H1 (cell line): ENCODE measurements at regions not wholly inside any gene's neighbourhood (a gene's known extent, or its start where the extent isn't known, plus 50 kb on each side); places are given as distances from the start of the nearest gene placed in this dataset.

Experiments
- CTCF ChIA-PET: fragments of 300-600 bp; sonication (Branson Sonifier 250); formaldehyde crosslinking; loops from one replicate; lab custom pipeline; 2021; ENCODE audit not compliant: partially characterized antibody; lab: Charles Lee
- POLR2A ChIA-PET: fragments of 300-600 bp; sonication (Branson Sonifier 250); formaldehyde crosslinking; loops from one replicate; lab custom pipeline; 2021; ENCODE audit warnings: inconsistent platforms; ENCODE audit not compliant: partially characterized antibody; lab: Charles Lee
- DNase-seq, 2 experiments: peaks; one replicate each; pipeline versions ENCODE4 v3.0.0 to v3.0.0-alpha.2; 2010 to 2022; ENCODE audit warnings: low spot score in 2 of 2, low read depth in 1 of 2, mixed read lengths in 1 of 2
- FAIRE-seq: peaks from 2 replicates; lab custom pipeline; 2011; peaks lifted over from hg19 to GRCh38; lab: Jason Lieb, UNC
- H2AFZ ChIP-seq: 2 replicates; pipeline ENCODE4 v1.8.1; 2012; ENCODE audit warnings: low read length, inconsistent platforms
- H2AK5ac ChIP-seq: 2 replicates; pipeline ENCODE4 v1.6.1; 2013; ENCODE audit warnings: low read depth, low read length
- H2BK120ac ChIP-seq: replicated peaks from 2 replicates; pipeline ENCODE3; 2013; ENCODE audit warnings: low read depth, low read length, inconsistent platforms
- H2BK12ac ChIP-seq: 2 replicates; pipeline ENCODE4 v1.6.1; 2013; ENCODE audit warnings: low read depth, low read length
- H2BK15ac ChIP-seq: 2 replicates; pipeline ENCODE4 v1.6.1; 2013; ENCODE audit warnings: low read length
- H2BK20ac ChIP-seq: 2 replicates; pipeline ENCODE4 v1.6.1; 2013; ENCODE audit warnings: low read length
- H2BK5ac ChIP-seq: 2 replicates; pipeline ENCODE4 v1.6.1; 2013; ENCODE audit warnings: low read depth, low read length
- H3K14ac ChIP-seq: 2 replicates; pipeline ENCODE4 v1.6.1; 2013; ENCODE audit warnings: inconsistent platforms; ENCODE audit not compliant: insufficient read length
- H3K18ac ChIP-seq: 2 replicates; pipeline ENCODE4 v1.6.1; 2013; ENCODE audit warnings: low read length; ENCODE audit errors: extremely low read depth
- H3K23ac ChIP-seq: 2 replicates; pipeline ENCODE4 v1.6.1; 2013; ENCODE audit warnings: inconsistent platforms; ENCODE audit not compliant: insufficient read length
- H3K23me2 ChIP-seq: 2 replicates; pipeline ENCODE4 v1.6.1; 2013; ENCODE audit warnings: low read depth, low read length
- H3K27ac ChIP-seq: 2 replicates; pipeline ENCODE4 v1.6.1; 2011; ENCODE audit warnings: low read depth, low read length, inconsistent platforms
- H3K27me3 ChIP-seq, 4 experiments: replicated peaks in 1 of 4; 1 replicate in 1 of 4; 2 replicates in 3 of 4; pipeline versions ENCODE4 v1.6.1 to v1.8.1; 2011 to 2013; ENCODE audit warnings: low read length in 3 of 4, mild to moderate bottlenecking in 3 of 4, inconsistent platforms in 2 of 4, mixed read lengths in 2 of 4, moderate library complexity in 1 of 4; ENCODE audit not compliant: control insufficient read depth in 3 of 4, insufficient read depth in 3 of 4; ENCODE audit errors: extremely low read depth in 1 of 4
- H3K36me3 ChIP-seq, 4 experiments: 2 replicates each; pipeline versions ENCODE4 v1.6.1 to v1.8.1; 2011 to 2013; ENCODE audit warnings: mild to moderate bottlenecking in 4 of 4, low read length in 3 of 4, moderate library complexity in 2 of 4, control low read depth in 1 of 4, inconsistent platforms in 1 of 4; ENCODE audit not compliant: insufficient read depth in 4 of 4, control insufficient read depth in 2 of 4
- H3K4ac ChIP-seq: replicated peaks from 2 replicates; pipeline ENCODE3; 2013; ENCODE audit warnings: low read length, low read depth, mixed read lengths, inconsistent platforms; ENCODE audit not compliant: insufficient read length
- H3K4me1 ChIP-seq, 4 experiments: replicated peaks in 1 of 4; 1 replicate in 1 of 4; 2 replicates in 3 of 4; pipeline versions ENCODE4 v1.6.1 to v1.8.1; 2011 to 2013; ENCODE audit warnings: low read length in 3 of 4, inconsistent platforms in 2 of 4, mixed read lengths in 1 of 4; ENCODE audit not compliant: insufficient read depth in 4 of 4, control insufficient read depth in 3 of 4
- H3K4me2 ChIP-seq, 2 experiments: 2 replicates each; pipeline versions ENCODE4 v1.6.1 to v1.8.1; 2011 to 2013; ENCODE audit warnings: low read depth in 2 of 2, low read length in 2 of 2, control low read depth in 1 of 2, inconsistent platforms in 1 of 2, mild to moderate bottlenecking in 1 of 2; ENCODE audit not compliant: insufficient read depth in 1 of 2
- H3K4me3 ChIP-seq, 4 experiments: fragments of 200-600, 300-600 bp in 1 of 4; sonication (generic), shearing (Covaris generic), sonication (Bioruptor Twin) in 1 of 4; 2 replicates each; pipeline versions ENCODE4 v1.5.1 to v1.8.1; 2011 to 2016; ENCODE audit warnings: low read length in 4 of 4, low read depth in 3 of 4, control low read depth in 2 of 4, inconsistent platforms in 2 of 4, mild to moderate bottlenecking in 2 of 4, mixed read lengths in 1 of 4, moderate library complexity in 1 of 4; ENCODE audit not compliant: insufficient read depth in 2 of 4; ENCODE audit errors: extremely low read depth in 1 of 4
- H3K56ac ChIP-seq: replicated peaks from 2 replicates; pipeline ENCODE3; 2013; ENCODE audit warnings: low read depth, mild to moderate bottlenecking, mixed read lengths, low read length, inconsistent platforms; ENCODE audit not compliant: insufficient read length
- H3K79me1 ChIP-seq: 2 replicates; pipeline ENCODE4 v1.6.1; 2013; ENCODE audit warnings: low read depth, low read length, control low read depth
- H3K79me2 ChIP-seq, 2 experiments: 2 replicates each; pipeline versions ENCODE4 v1.6.1 to v1.8.1; 2012 to 2013; ENCODE audit warnings: low read length in 2 of 2, mild to moderate bottlenecking in 2 of 2, inconsistent platforms in 1 of 2; ENCODE audit not compliant: insufficient read depth in 2 of 2, control insufficient read depth in 1 of 2
- H3K9ac ChIP-seq, 4 experiments: replicated peaks in 1 of 4; 1 replicate in 1 of 4; 2 replicates in 3 of 4; pipeline versions ENCODE4 v1.6.1 to v1.8.1; 2011 to 2013; ENCODE audit warnings: low read depth in 3 of 4, low read length in 3 of 4, control low read depth in 2 of 4, mild to moderate bottlenecking in 2 of 4, moderate library complexity in 2 of 4, inconsistent platforms in 1 of 4; ENCODE audit errors: extremely low read depth in 1 of 4
- H3K9me3 ChIP-seq, 2 experiments: 2 replicates each; pipeline versions ENCODE4 v1.6.1 to v1.8.1; 2012 to 2013; ENCODE audit warnings: mild to moderate bottlenecking in 2 of 2, moderate library complexity in 2 of 2, control low read depth in 1 of 2, inconsistent platforms in 1 of 2, low read depth in 1 of 2, low read length in 1 of 2, mixed read lengths in 1 of 2; ENCODE audit not compliant: insufficient read depth in 2 of 2
- H4K20me1 ChIP-seq, 2 experiments: replicated peaks in 1 of 2; 2 replicates each; pipeline versions ENCODE3 to v1.8.1; 2011 to 2013; ENCODE audit warnings: inconsistent platforms in 2 of 2, low read length in 2 of 2, mild to moderate bottlenecking in 1 of 2; ENCODE audit not compliant: insufficient read depth in 2 of 2, control insufficient read depth in 1 of 2
- H4K5ac ChIP-seq: 2 replicates; pipeline ENCODE4 v1.6.1; 2013; ENCODE audit warnings: low read length, low read depth, mixed read lengths, inconsistent platforms; ENCODE audit not compliant: insufficient read length
- H4K8ac ChIP-seq: 2 replicates; pipeline ENCODE4 v1.8.0; 2013; ENCODE audit warnings: mild to moderate bottlenecking, moderate library complexity, low read length, inconsistent platforms; ENCODE audit not compliant: insufficient read depth; ENCODE audit errors: extremely low read depth
- H4K91ac ChIP-seq: replicated peaks from 2 replicates; pipeline ENCODE3; 2013; ENCODE audit warnings: low read length, mixed read lengths, inconsistent platforms; ENCODE audit not compliant: insufficient read length
- ASH2L ChIP-seq: fragments of 200-600, 300-600 bp; sonication (generic); IDR thresholded peaks from one replicate; pipeline ENCODE4 v1.7.1; 2017; ENCODE audit warnings: low read length
- BRCA1 ChIP-seq: IDR thresholded peaks from 2 replicates; pipeline ENCODE4 v1.6.1; 2012; ENCODE audit warnings: low read depth, low read length, improper control_type of control experiment
- CEBPB ChIP-seq: IDR thresholded peaks from 2 replicates; pipeline ENCODE4 v1.6.1; 2012; ENCODE audit warnings: low read depth, low read length
- CHD1 ChIP-seq: IDR thresholded peaks from 2 replicates; pipeline ENCODE4 v1.6.1; 2012; ENCODE audit warnings: low read depth, low read length, improper control_type of control experiment
- CHD2 ChIP-seq: IDR thresholded peaks from 2 replicates; pipeline ENCODE4 v1.6.1; 2012; ENCODE audit warnings: low read length, improper control_type of control experiment
- FOSL1 ChIP-seq: IDR thresholded peaks from 2 replicates; pipeline ENCODE4 v1.6.1; 2011; ENCODE audit warnings: mild to moderate bottlenecking, low read depth, low read length, moderate library complexity; ENCODE audit not compliant: insufficient read depth
- KDM1A ChIP-seq: fragments of 200-600, 300-600 bp; sonication (generic); IDR thresholded peaks from 2 replicates; pipeline ENCODE4 v1.7.1; 2016; ENCODE audit warnings: mild to moderate bottlenecking, low read length, borderline replicate concordance
- NRF1 ChIP-seq: IDR thresholded peaks from 2 replicates; pipeline ENCODE4 v1.6.1; 2011; ENCODE audit warnings: mild to moderate bottlenecking, low read depth, low read length, improper control_type of control experiment
- POU5F1 ChIP-seq: IDR thresholded peaks from 2 replicates; pipeline ENCODE4 v1.6.1; 2011; ENCODE audit warnings: low read depth, mild to moderate bottlenecking, low read length, moderate library complexity
- RNF2 ChIP-seq: fragments of 200-900, 300-1000 bp; sonication (generic); IDR thresholded peaks from 2 replicates; pipeline ENCODE4 v1.7.1; 2016; ENCODE audit warnings: borderline replicate concordance, low read depth, mild to moderate bottlenecking, antibody characterized with exemption, low read length; ENCODE audit not compliant: poor library complexity, severe bottlenecking; ENCODE audit errors: missing control alignments
- RXRA ChIP-seq: IDR thresholded peaks from 2 replicates; pipeline ENCODE4 v1.6.1; 2011; ENCODE audit warnings: low read depth, mild to moderate bottlenecking, low read length, moderate library complexity; ENCODE audit not compliant: insufficient read depth
- SIX5 ChIP-seq: IDR thresholded peaks from 2 replicates; pipeline ENCODE4 v1.6.1; 2011; ENCODE audit warnings: mild to moderate bottlenecking, low read depth, low read length
- TAF7 ChIP-seq: optimal IDR thresholded peaks from 2 replicates; pipeline ENCODE3; 2011; ENCODE audit warnings: low read depth, mild to moderate bottlenecking, inconsistent platforms, low read length, moderate library complexity, borderline replicate concordance
- WGBS, 2 experiments: shearing (Covaris generic) in 1 of 2; methylation state at CpG; one replicate each; pipeline versions ENCODE4 v1.1.6 to v1.1.7; 2013 to 2015; ENCODE audit warnings: low lambda C conversion rate in 2 of 2, mixed read lengths in 2 of 2, inconsistent platforms in 1 of 2, low coverage in 1 of 2, missing lambda C conversion rate in 1 of 2; ENCODE audit not compliant: insufficient replicate concordance in 2 of 2, insufficient coverage in 1 of 2, insufficient read length in 1 of 2; ENCODE audit errors: extremely low coverage in 1 of 2, missing lambda C conversion rate in 1 of 2; 5-methylcytosine and 5-hydroxymethylcytosine counted together
- TF ChIP-seq, protein P1 (sequence below): IDR thresholded peaks from 2 replicates; pipeline ENCODE4 v1.6.1; 2012; ENCODE audit warnings: low read length, inconsistent platforms

- no peak overlapping the region for H3K27ac ChIP-seq
- 89% methylated on average over 5 of the region's 5 CpGs; no CpG with 5 or more reads in 1 of the 2 experiments for WGBS, 2 experiments
- no peak overlapping the region for H3K4me2 ChIP-seq
- H3K27me3 ChIP-seq, result no peaks in the 10 kb centered on the region
- no peak overlapping the region for H4K5ac ChIP-seq
- H4K91ac ChIP-seq, result no peak overlapping the region
- no peak overlapping the region for H3K14ac ChIP-seq
- DNase-seq (no peak), FAIRE-seq (no peak)
- H3K56ac ChIP-seq, result no peak overlapping the region
- ChIA-PET CTCF (interaction anchor here (1.1 to 3.0 kb wide), 4 partner anchors 21 to 835 kb away, joined by 3 to 12 read pairs (median 4); no protein-coding TSS in a partner anchor), POLR2A (no interaction called here)
- no peak overlapping the region for H2AK5ac ChIP-seq
- no peaks in the 10 kb centered on the region for H3K23me2 ChIP-seq
- H2BK20ac ChIP-seq, result no peak overlapping the region
- no peak overlapping the region for H2BK5ac ChIP-seq
- no peak overlapping the region for H3K18ac ChIP-seq
- no peaks in the 10 kb centered on the region for H3K79me2 ChIP-seq
- no peaks in the 10 kb centered on the region for H3K36me3 ChIP-seq
- H4K20me1 ChIP-seq, result no peaks in the 10 kb centered on the region
- H4K8ac ChIP-seq, result no peak overlapping the region
- H2AFZ ChIP-seq, result no peak overlapping the region
- H2BK12ac ChIP-seq, result no peak overlapping the region
- no peaks in the 10 kb centered on the region for H3K9me3 ChIP-seq
- no peaks in the 10 kb centered on the region for H3K79me1 ChIP-seq
- H2BK15ac ChIP-seq, result no peak overlapping the region
- H3K4me1 ChIP-seq, result no peaks in the 10 kb centered on the region
- no peak overlapping the region for H2BK120ac ChIP-seq
- H3K9ac ChIP-seq, result no peak overlapping the region
- H3K4ac ChIP-seq, result no peak overlapping the region
- no peak overlapping the region for H3K4me3 ChIP-seq
- H3K23ac ChIP-seq, result no peak overlapping the region
- no peak for TF ChIP-seq KDM1A
- no peak for TF ChIP-seq POU5F1
- no peak for TF ChIP-seq TAF7
- no peak for TF ChIP-seq NRF1
- TF ChIP-seq BRCA1, result no peak
- no peak for TF ChIP-seq FOSL1
- TF ChIP-seq, protein P1, sequence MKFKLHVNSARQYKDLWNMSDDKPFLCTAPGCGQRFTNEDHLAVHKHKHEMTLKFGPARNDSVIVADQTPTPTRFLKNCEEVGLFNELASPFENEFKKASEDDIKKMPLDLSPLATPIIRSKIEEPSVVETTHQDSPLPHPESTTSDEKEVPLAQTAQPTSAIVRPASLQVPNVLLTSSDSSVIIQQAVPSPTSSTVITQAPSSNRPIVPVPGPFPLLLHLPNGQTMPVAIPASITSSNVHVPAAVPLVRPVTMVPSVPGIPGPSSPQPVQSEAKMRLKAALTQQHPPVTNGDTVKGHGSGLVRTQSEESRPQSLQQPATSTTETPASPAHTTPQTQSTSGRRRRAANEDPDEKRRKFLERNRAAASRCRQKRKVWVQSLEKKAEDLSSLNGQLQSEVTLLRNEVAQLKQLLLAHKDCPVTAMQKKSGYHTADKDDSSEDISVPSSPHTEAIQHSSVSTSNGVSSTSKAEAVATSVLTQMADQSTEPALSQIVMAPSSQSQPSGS, result no peak
- TF ChIP-seq ASH2L, result no peak
- TF ChIP-seq RXRA, result no peak
- TF ChIP-seq CHD2, result no peak
- TF ChIP-seq SIX5, result no peak
- no peak for TF ChIP-seq RNF2
- no peak for TF ChIP-seq CHD1
- TF ChIP-seq CEBPB, result no peak
These were observed 111.3 kb downstream of the FBXO4 start for GRCh38 chr5:42036379-42036778.
